IMR-90 (cell line): ENCODE measurements at regions not wholly inside any gene's neighbourhood (a gene's known extent, or its start where the extent isn't known, plus 50 kb on each side); places are given as distances from the start of the nearest gene placed in this dataset.

ENCODE experiments used
- ATAC-seq: fragments of 200-7000 bp; cut with Tn5 transposase; 2 replicates; pipeline ENCODE4 v1.9.1; 2020; ENCODE audit warnings: low read depth, mild to moderate bottlenecking, moderate library complexity
- BruUV-seq: library from RNA; stranded (reverse); fragments of 400-500 nt; replicated peaks from 2 replicates; lab custom pipeline; 2021; lab: Mats Ljungman, UMichigan
- CTCF ChIA-PET: fragments of 300-600 bp; formaldehyde crosslinking; extraction: SDS; loops from one replicate; lab custom pipeline; 2021; ENCODE audit warnings: antibody characterized with exemption; lab: Yijun Ruan, JAX
- POLR2A ChIA-PET: fragments of 300-600 bp; sonication (Branson Sonifier 250); formaldehyde crosslinking; loops from one replicate; lab custom pipeline; 2022; ENCODE audit warnings: antibody characterized with exemption; ENCODE audit not compliant: unreplicated experiment; lab: Charles Lee
- DNase-seq: peaks from one replicate; pipeline ENCODE4 v3.0.0; 2013
- H2AFZ ChIP-seq: replicated peaks from 2 replicates; pipeline ENCODE3; 2013; ENCODE audit warnings: low read length, mild to moderate bottlenecking; ENCODE audit not compliant: poor library complexity
- H2AK5ac ChIP-seq: 2 replicates; pipeline ENCODE4 v1.6.1; 2013; ENCODE audit warnings: low read depth, low read length, inconsistent platforms
- H2AK9ac ChIP-seq: replicated peaks from 2 replicates; pipeline ENCODE3; 2013; ENCODE audit warnings: mild to moderate bottlenecking, low read depth, low read length, moderate library complexity; ENCODE audit not compliant: poor library complexity
- H2BK120ac ChIP-seq: 2 replicates; pipeline ENCODE4 v1.6.1; 2013; ENCODE audit warnings: low read depth, low read length, inconsistent platforms
- H2BK15ac ChIP-seq: 3 replicates; pipeline ENCODE4 v1.6.1; 2013; ENCODE audit warnings: low read depth, low read length, inconsistent platforms
- H2BK20ac ChIP-seq: 2 replicates; pipeline ENCODE4 v1.6.1; 2013; ENCODE audit warnings: low read depth, mild to moderate bottlenecking, inconsistent platforms, low read length, moderate library complexity
- H2BK5ac ChIP-seq: 2 replicates; pipeline ENCODE4 v1.6.1; 2013; ENCODE audit warnings: mild to moderate bottlenecking, low read depth, low read length, inconsistent platforms; ENCODE audit not compliant: poor library complexity, severe bottlenecking
- H3K14ac ChIP-seq: replicated peaks from 2 replicates; pipeline ENCODE4 v1.6.1; 2013; ENCODE audit warnings: low read depth, low read length, inconsistent platforms
- H3K18ac ChIP-seq: 2 replicates; pipeline ENCODE4 v1.6.1; 2013; ENCODE audit warnings: low read depth, low read length, control low read depth
- H3K23ac ChIP-seq: 2 replicates; pipeline ENCODE4 v1.6.1; 2013; ENCODE audit warnings: low read depth, low read length, inconsistent platforms
- H3K27ac ChIP-seq: 2 replicates; pipeline ENCODE4 v1.5.1; 2013; ENCODE audit warnings: mild to moderate bottlenecking, control low read depth, low read length; ENCODE audit not compliant: insufficient read depth
- H3K27me3 ChIP-seq: 2 replicates; pipeline ENCODE4 v1.6.1; 2013; ENCODE audit warnings: low read length; ENCODE audit not compliant: control insufficient read depth, insufficient read depth
- H3K36me3 ChIP-seq: 2 replicates; pipeline ENCODE4 v1.6.1; 2013; ENCODE audit warnings: low read length, mixed read lengths; ENCODE audit not compliant: control insufficient read depth, insufficient read depth
- H3K4ac ChIP-seq: 2 replicates; pipeline ENCODE4 v1.6.1; 2013; ENCODE audit warnings: low read depth, low read length, inconsistent platforms
- H3K4me1 ChIP-seq: 2 replicates; pipeline ENCODE4 v1.6.1; 2013; ENCODE audit warnings: low read length, mixed read lengths; ENCODE audit not compliant: control insufficient read depth, insufficient read depth
- H3K4me2 ChIP-seq: 2 replicates; pipeline ENCODE4 v1.6.1; 2013; ENCODE audit warnings: low read depth, mild to moderate bottlenecking, control low read depth, low read length, moderate library complexity
- H3K4me3 ChIP-seq: 2 replicates; pipeline ENCODE4 v1.5.1; 2013; ENCODE audit warnings: low read depth, mild to moderate bottlenecking, control low read depth, low read length, moderate library complexity; ENCODE audit not compliant: insufficient read depth
- H3K56ac ChIP-seq: 2 replicates; pipeline ENCODE4 v1.6.1; 2013; ENCODE audit warnings: low read length, inconsistent platforms; ENCODE audit not compliant: insufficient read depth; ENCODE audit errors: extremely low read depth
- H3K79me1 ChIP-seq, 2 experiments: 2 replicates each; pipeline ENCODE4 v1.6.1; 2013; ENCODE audit warnings: low read length in 2 of 2, inconsistent platforms in 1 of 2, low read depth in 1 of 2
- H3K9ac ChIP-seq: 2 replicates; pipeline ENCODE4 v1.6.1; 2013; ENCODE audit warnings: low read depth, low read length, control low read depth
- H3K9me1 ChIP-seq: 2 replicates; pipeline ENCODE4 v1.6.1; 2013; ENCODE audit warnings: low read length, inconsistent platforms; ENCODE audit not compliant: insufficient read depth
- H3K9me3 ChIP-seq: 2 replicates; pipeline ENCODE4 v1.6.1; 2013; ENCODE audit warnings: low read length; ENCODE audit not compliant: control insufficient read depth, insufficient read depth
- H4K20me1 ChIP-seq: 2 replicates; pipeline ENCODE4 v1.6.1; 2013; ENCODE audit warnings: low read length, inconsistent platforms; ENCODE audit not compliant: insufficient read depth
- H4K5ac ChIP-seq: 2 replicates; pipeline ENCODE4 v1.6.1; 2013; ENCODE audit warnings: mild to moderate bottlenecking, low read depth, low read length, control low read depth
- H4K8ac ChIP-seq, 2 experiments: 2 replicates each; pipeline ENCODE4 v1.6.1; 2013; ENCODE audit warnings: low read depth in 2 of 2, low read length in 2 of 2, control low read depth in 1 of 2, inconsistent platforms in 1 of 2
- H4K91ac ChIP-seq: 2 replicates; pipeline ENCODE4 v1.6.1; 2013; ENCODE audit warnings: low read depth, low read length, inconsistent platforms; ENCODE audit not compliant: insufficient read depth
- BHLHE40 ChIP-seq: fragments of 150-350 bp; IDR thresholded peaks from 2 replicates; pipeline ENCODE4 v1.6.1; 2016; ENCODE audit warnings: mild to moderate bottlenecking, low read depth, low read length
- CHD1 ChIP-seq: IDR thresholded peaks from 2 replicates; pipeline ENCODE4 v1.6.1; 2012; ENCODE audit warnings: low read depth, low read length, improper control_type of control experiment
- FOS ChIP-seq: fragments of 150-350 bp; IDR thresholded peaks from 2 replicates; pipeline ENCODE4 v1.6.1; 2016; ENCODE audit warnings: low read depth, low read length
- MAFK ChIP-seq: IDR thresholded peaks from 2 replicates; pipeline ENCODE4 v1.6.1; 2012; ENCODE audit warnings: low read depth, low read length, improper control_type of control experiment
- MXI1 ChIP-seq: IDR thresholded peaks from 2 replicates; pipeline ENCODE4 v1.6.1; 2012; ENCODE audit warnings: low read depth, mild to moderate bottlenecking, low read length, moderate library complexity, borderline replicate concordance
- RAD21 ChIP-seq: IDR thresholded peaks from 2 replicates; pipeline ENCODE4 v1.6.1; 2012; ENCODE audit warnings: low read length, improper control_type of control experiment
- SMC3 ChIP-seq: fragments of 150-350 bp; IDR thresholded peaks from 2 replicates; pipeline ENCODE4 v1.6.1; 2016; ENCODE audit warnings: low read depth, mild to moderate bottlenecking, antibody characterized with exemption, low read length, moderate library complexity
- WGBS, 2 experiments: methylation state at CpG; one replicate each; pipeline versions ENCODE4 v1.1.5 to v1.1.7; 2013; ENCODE audit warnings: missing lambda C conversion rate in 2 of 2; ENCODE audit not compliant: insufficient read length in 1 of 2; ENCODE audit errors: extremely low coverage in 2 of 2; 5-methylcytosine and 5-hydroxymethylcytosine counted together
- dilution Hi-C: fragments of 300-500 bp; cut with HindIII; formaldehyde crosslinking; loops from one replicate; pipeline ENCODE4 v1.14.3; 2018; ENCODE audit warnings: low sequenced_read_pairs; ENCODE audit not compliant: unreplicated experiment
- in situ Hi-C: fragments of 300-500 bp; cut with MboI; formaldehyde crosslinking; loops from 3 replicates; pipeline ENCODE4 v1.14.3; 2019; ENCODE audit warnings: low sequenced_read_pairs, inconsistent platforms, mixed read lengths
- intact Hi-C: fragments of 100-400 bp; cut with micrococcal nuclease; formaldehyde crosslinking; loops from 2 replicates; pipeline ENCODE4 v1.10.0; 2022
- TF ChIP-seq, protein P1 (sequence below): conservative IDR thresholded peaks from 2 replicates; pipeline ENCODE4 v1.5.1; 2012; ENCODE audit warnings: mild to moderate bottlenecking, low read depth, low read length, improper control_type of control experiment

- H4K91ac ChIP-seq = no peak overlapping the region
- H2BK15ac ChIP-seq = no peak overlapping the region
- no peak overlapping the region for H3K4me2 ChIP-seq
- no peaks in the 10 kb centered on the region for H3K27me3 ChIP-seq
- no peaks in the 10 kb centered on the region for H3K79me1 ChIP-seq
- H4K5ac ChIP-seq = no peak overlapping the region
- H2AK5ac ChIP-seq = no peak overlapping the region
- DNase-seq = no peak
- no peak overlapping the region for H2BK5ac ChIP-seq
- H3K14ac ChIP-seq = no peak overlapping the region
- H3K9me1 ChIP-seq = no peaks in the 10 kb centered on the region
- no CpG with 5 or more reads among the region's 1 CpG for WGBS, 2 experiments
- no peak overlapping the region for H2AK9ac ChIP-seq
- H3K4me1 ChIP-seq = no peaks in the 10 kb centered on the region
- TF ChIP-seq SMC3 = no peak
- no peak for TF ChIP-seq RAD21
- no peak for TF ChIP-seq MXI1
- no peak for TF ChIP-seq MAFK
- TF ChIP-seq FOS = no peak
- TF ChIP-seq, protein P1, sequence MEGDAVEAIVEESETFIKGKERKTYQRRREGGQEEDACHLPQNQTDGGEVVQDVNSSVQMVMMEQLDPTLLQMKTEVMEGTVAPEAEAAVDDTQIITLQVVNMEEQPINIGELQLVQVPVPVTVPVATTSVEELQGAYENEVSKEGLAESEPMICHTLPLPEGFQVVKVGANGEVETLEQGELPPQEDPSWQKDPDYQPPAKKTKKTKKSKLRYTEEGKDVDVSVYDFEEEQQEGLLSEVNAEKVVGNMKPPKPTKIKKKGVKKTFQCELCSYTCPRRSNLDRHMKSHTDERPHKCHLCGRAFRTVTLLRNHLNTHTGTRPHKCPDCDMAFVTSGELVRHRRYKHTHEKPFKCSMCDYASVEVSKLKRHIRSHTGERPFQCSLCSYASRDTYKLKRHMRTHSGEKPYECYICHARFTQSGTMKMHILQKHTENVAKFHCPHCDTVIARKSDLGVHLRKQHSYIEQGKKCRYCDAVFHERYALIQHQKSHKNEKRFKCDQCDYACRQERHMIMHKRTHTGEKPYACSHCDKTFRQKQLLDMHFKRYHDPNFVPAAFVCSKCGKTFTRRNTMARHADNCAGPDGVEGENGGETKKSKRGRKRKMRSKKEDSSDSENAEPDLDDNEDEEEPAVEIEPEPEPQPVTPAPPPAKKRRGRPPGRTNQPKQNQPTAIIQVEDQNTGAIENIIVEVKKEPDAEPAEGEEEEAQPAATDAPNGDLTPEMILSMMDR = no peak
- no peak for TF ChIP-seq CHD1
- no peak for TF ChIP-seq BHLHE40
- H3K18ac ChIP-seq = no peak overlapping the region
- H2BK120ac ChIP-seq = no peak overlapping the region
- H3K9ac ChIP-seq = no peak overlapping the region
- H4K8ac ChIP-seq = no peak overlapping the region
- no peak overlapping the region for H2BK20ac ChIP-seq
- H2AFZ ChIP-seq = no peak overlapping the region
- no TSS peak for BruUV-seq
- dilution Hi-C loops (no loop called here), in situ Hi-C loops (no loop called here), intact Hi-C loops (loop anchor here (10.0 kb wide), 1 partner anchor 659 kb away; no protein-coding TSS in a partner anchor)
- no peak overlapping the region for H3K27ac ChIP-seq
- ChIA-PET POLR2A (no interaction called here), CTCF (no interaction called here)
- ATAC-seq = no peak
- H3K9me3 ChIP-seq = no peaks in the 10 kb centered on the region
- no peak overlapping the region for H3K23ac ChIP-seq
- no peak overlapping the region for H3K56ac ChIP-seq
- H4K20me1 ChIP-seq = no peaks in the 10 kb centered on the region
- H3K36me3 ChIP-seq = no peaks in the 10 kb centered on the region
- no peak overlapping the region for H3K4me3 ChIP-seq
- no peak overlapping the region for H3K4ac ChIP-seq
Measured at GRCh38 chr3:117433427-117433826, 723.8 kb downstream of the TUSC7 start.
